ENCODE measurements at regions not wholly inside any gene's neighbourhood (a gene's known extent, or its start where the extent isn't known, plus 50 kb on each side); places are given as distances from the start of the nearest gene placed in this dataset.

- 88 to 100% methylated on average over 1 to 2 of the region's 2 CpGs for WGBS, 2 experiments (ENCODE audit: insufficient coverage in 1 of 2, insufficient read length in 1 of 2)
- H3K36me3 ChIP-seq (ENCODE audit: control insufficient read depth, insufficient read depth, low read length), result no peaks in the 10 kb centered on the region
- H3K4me3 ChIP-seq (ENCODE audit: low read length), result no peak overlapping the region
- peaks cover 1% of the 10 kb centered on the region for H3K4me1 ChIP-seq (ENCODE audit: control insufficient read depth, insufficient read depth, low read length)
- Mint-ChIP-seq H3K27me3 (ENCODE audit: insufficient read depth) (peaks cover 16% of the 10 kb centered on the region), H3K9me3 (peaks cover 9% of the 10 kb centered on the region), H3K27ac (no peak overlapping the region), H3K4me3 (no peak overlapping the region), H3K36me3 (ENCODE audit: low read depth) (no peaks in the 10 kb centered on the region), H3K4me1 (peaks cover 6% of the 10 kb centered on the region)
- no peak overlapping the region for H3K27ac ChIP-seq (ENCODE audit: low read depth, low read length)
- H3K9ac ChIP-seq (ENCODE audit: extremely low read depth, low read length, poor library complexity, severe bottlenecking), result no peak overlapping the region
- H3K9me3 ChIP-seq (ENCODE audit: control insufficient read depth, low read length), result no peaks in the 10 kb centered on the region
- no peak for DNase-seq
- no peaks in the 10 kb centered on the region for H3K27me3 ChIP-seq (ENCODE audit: control insufficient read depth, insufficient read depth, low read length, poor library complexity, severe bottlenecking)
- TF ChIP-seq CTCF (conservative IDR thresholded peaks at IDR 0.05), result peak; percentile 58
Measured at GRCh38 chr14:37924622-37925021, 283.1 kb upstream of the SSTR1 start.

DNA sequence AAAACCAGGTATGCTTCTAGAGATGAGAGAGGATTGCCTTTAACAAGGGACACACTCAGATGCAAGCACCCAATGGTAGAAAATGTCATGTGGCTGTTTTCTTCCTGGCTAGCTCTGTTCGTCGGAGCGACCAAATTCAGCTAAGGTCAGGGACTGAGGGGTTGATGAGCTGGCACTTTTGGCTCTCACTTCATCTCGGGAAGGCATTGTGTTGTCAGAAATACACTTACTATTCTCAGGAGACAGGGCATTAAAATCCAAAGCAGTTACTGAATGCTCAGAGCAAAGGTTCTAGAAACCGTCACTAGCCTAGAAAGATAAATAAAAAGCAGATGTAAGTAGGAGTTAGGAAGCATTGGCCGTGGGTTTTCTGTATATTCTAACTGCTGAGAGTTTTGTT is 275.7 kb upstream of the SSTR1 start:
- 93 to 96% methylated on average over 4 to 6 of the region's 6 CpGs for WGBS, 2 experiments (ENCODE audit: insufficient coverage in 1 of 2, insufficient read length in 1 of 2)
- H3K36me3 Mint-ChIP-seq (ENCODE audit: low read depth), result no peaks in the 10 kb centered on the region

DNA sequence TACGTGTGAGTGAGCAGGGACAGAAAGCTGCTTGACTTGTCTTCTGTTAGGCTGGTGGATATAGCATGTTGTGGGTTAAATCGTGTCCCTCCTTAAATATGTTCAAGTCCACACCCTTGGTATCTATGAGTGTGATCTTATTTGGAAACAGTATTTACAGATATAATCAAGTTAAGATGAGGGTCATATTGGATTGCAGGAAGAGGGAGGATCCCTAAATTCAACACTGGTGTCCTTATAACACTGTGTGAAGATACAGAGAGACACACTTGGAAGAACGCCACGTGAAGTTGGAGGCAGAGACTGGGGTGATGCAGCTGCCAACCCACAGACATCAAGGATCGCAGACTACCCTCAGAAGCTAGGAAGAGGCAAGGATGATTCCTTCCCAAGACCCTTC is 275.2 kb upstream of the SSTR1 start:
- 96 to 100% methylated on average over 3 to 5 of the region's 5 CpGs for WGBS, 2 experiments (ENCODE audit: insufficient coverage in 1 of 2, insufficient read length in 1 of 2)
- no peaks in the 10 kb centered on the region for H3K36me3 Mint-ChIP-seq (ENCODE audit: low read depth)
- TF ChIP-seq CTCF (conservative IDR thresholded peaks at IDR 0.05), result no peak

More for the DNA sequence above, 275.7 kb upstream of the SSTR1 start:
- Mint-ChIP-seq H3K9me3 (no peaks in the 10 kb centered on the region), H3K4me3 (no peak overlapping the region), H3K4me1 (peaks cover 43% of the 10 kb centered on the region), H3K27me3 (ENCODE audit: insufficient read depth) (peaks cover 16% of the 10 kb centered on the region), H3K27ac (no peak overlapping the region)
- H3K9me3 ChIP-seq (ENCODE audit: control insufficient read depth, low read length), result no peaks in the 10 kb centered on the region
- H3K27ac ChIP-seq (ENCODE audit: low read depth, low read length), result no peak overlapping the region
- H3K36me3 ChIP-seq (ENCODE audit: control insufficient read depth, insufficient read depth, low read length), result no peaks in the 10 kb centered on the region
- TF ChIP-seq CTCF (conservative IDR thresholded peaks at IDR 0.05), result no peak
- DNase-seq, result no peak
- H3K4me1 ChIP-seq (ENCODE audit: control insufficient read depth, insufficient read depth, low read length), result peaks cover 8% of the 10 kb centered on the region
- no peaks in the 10 kb centered on the region for H3K27me3 ChIP-seq (ENCODE audit: control insufficient read depth, insufficient read depth, low read length, poor library complexity, severe bottlenecking)
- no peak overlapping the region for H3K4me3 ChIP-seq (ENCODE audit: low read length)
- no peak overlapping the region for H3K9ac ChIP-seq (ENCODE audit: extremely low read depth, low read length, poor library complexity, severe bottlenecking)

More for the DNA sequence above, 275.2 kb upstream of the SSTR1 start:
- H3K27me3 ChIP-seq (ENCODE audit: control insufficient read depth, insufficient read depth, low read length, poor library complexity, severe bottlenecking), result no peaks in the 10 kb centered on the region
- no peaks in the 10 kb centered on the region for H3K9me3 ChIP-seq (ENCODE audit: control insufficient read depth, low read length)
- Mint-ChIP-seq H3K4me1 (peaks cover 48% of the 10 kb centered on the region), H3K27ac (no peak overlapping the region), H3K27me3 (ENCODE audit: insufficient read depth) (peaks cover 13% of the 10 kb centered on the region), H3K4me3 (no peak overlapping the region), H3K9me3 (no peaks in the 10 kb centered on the region)
- no peak for DNase-seq
- H3K9ac ChIP-seq (ENCODE audit: extremely low read depth, low read length, poor library complexity, severe bottlenecking), result no peak overlapping the region
- no peaks in the 10 kb centered on the region for H3K36me3 ChIP-seq (ENCODE audit: control insufficient read depth, insufficient read depth, low read length)
- H3K27ac ChIP-seq (ENCODE audit: low read depth, low read length), result no peak overlapping the region
- peaks cover 10% of the 10 kb centered on the region for H3K4me1 ChIP-seq (ENCODE audit: control insufficient read depth, insufficient read depth, low read length)
- no peak overlapping the region for H3K4me3 ChIP-seq (ENCODE audit: low read length)
